ENCODE measurements at regions not wholly inside any gene's neighbourhood (a gene's known extent, or its start where the extent isn't known, plus 50 kb on each side); places are given as distances from the start of the nearest gene placed in this dataset.

GRCh38 chr2:116440104-116440653, 1374.3 kb upstream of the DDX18 start:
- TF ChIP-seq SUZ12 (IDR thresholded peaks at IDR 0.05; ENCODE audit: extremely low read depth, insufficient read depth, insufficient read length) (no peak), YY1 (IDR thresholded peaks at IDR 0.05; ENCODE audit: insufficient read depth, insufficient read length) (no peak)
